Prostate gland (tissue), 2 donors: ENCODE measurements at regions not wholly inside any gene's neighbourhood (a gene's known extent, or its start where the extent isn't known, plus 50 kb on each side); places are given as distances from the start of the nearest gene placed in this dataset.

ENCODE experiments used
- DNase-seq: peaks from one replicate; pipeline ENCODE4 v3.0.0-alpha.2; 2019; ENCODE audit warnings: low spot score
- H3K27ac ChIP-seq, 2 donors: fragments of 200-600 bp; sonication (generic); 2 replicates each; pipeline ENCODE4 v1.5.1; 2017 to 2019
- H3K27me3 ChIP-seq: fragments of 200-600 bp; sonication (generic); replicated peaks from 2 replicates; pipeline ENCODE4 v1.5.1; 2019; ENCODE audit not compliant: insufficient read depth
- H3K36me3 ChIP-seq, 2 donors: fragments of 200-600 bp; sonication (generic); 1 replicate in 1 of 2; 2 replicates in 1 of 2; pipeline versions ENCODE4 v1.5.1 to v1.8.1; 2017 to 2019
- H3K4me1 ChIP-seq: fragments of 200-600 bp; sonication (generic); replicated peaks from 2 replicates; pipeline ENCODE4 v1.5.1; 2019
- H3K4me3 ChIP-seq, 2 donors: fragments of 200-600 bp; sonication (generic); 2 replicates each; pipeline ENCODE4 v1.5.1; 2017 to 2019
- H3K9me3 ChIP-seq: fragments of 200-600 bp; sonication (generic); 2 replicates; pipeline ENCODE4 v1.5.1; 2017
- POLR2A ChIP-seq: fragments of 450-650 bp; IDR thresholded peaks from one replicate; pipeline ENCODE4 v1.6.1; 2016; ENCODE audit warnings: antibody characterized with exemption, mild to moderate bottlenecking
- POLR2AphosphoS5 ChIP-seq: sonication (generic); formaldehyde crosslinking; IDR thresholded peaks from one replicate; pipeline ENCODE4 v1.6.1; 2017; ENCODE audit warnings: antibody characterized with exemption
- WGBS: methylation state at CpG from one replicate; pipeline ENCODE4 v1.1.5; 2018; 5-methylcytosine and 5-hydroxymethylcytosine counted together
- intact Hi-C: fragments of 100-400 bp; cut with DNase I; formaldehyde crosslinking; loops from one replicate; pipeline ENCODE4 v1.14.2; 2022
- TF ChIP-seq, protein P1 (sequence below), 4 experiments: fragments of 200-600 bp in 2 of 4; fragments of 450-650 bp in 2 of 4; sonication (generic) in 2 of 4; IDR thresholded peaks; 1 replicate in 3 of 4; 2 replicates in 1 of 4; pipeline ENCODE4 v1.5.1; 2016 to 2019; ENCODE audit warnings: antibody characterized with exemption in 4 of 4, mild to moderate bottlenecking in 2 of 4, moderate library complexity in 2 of 4

DNA sequence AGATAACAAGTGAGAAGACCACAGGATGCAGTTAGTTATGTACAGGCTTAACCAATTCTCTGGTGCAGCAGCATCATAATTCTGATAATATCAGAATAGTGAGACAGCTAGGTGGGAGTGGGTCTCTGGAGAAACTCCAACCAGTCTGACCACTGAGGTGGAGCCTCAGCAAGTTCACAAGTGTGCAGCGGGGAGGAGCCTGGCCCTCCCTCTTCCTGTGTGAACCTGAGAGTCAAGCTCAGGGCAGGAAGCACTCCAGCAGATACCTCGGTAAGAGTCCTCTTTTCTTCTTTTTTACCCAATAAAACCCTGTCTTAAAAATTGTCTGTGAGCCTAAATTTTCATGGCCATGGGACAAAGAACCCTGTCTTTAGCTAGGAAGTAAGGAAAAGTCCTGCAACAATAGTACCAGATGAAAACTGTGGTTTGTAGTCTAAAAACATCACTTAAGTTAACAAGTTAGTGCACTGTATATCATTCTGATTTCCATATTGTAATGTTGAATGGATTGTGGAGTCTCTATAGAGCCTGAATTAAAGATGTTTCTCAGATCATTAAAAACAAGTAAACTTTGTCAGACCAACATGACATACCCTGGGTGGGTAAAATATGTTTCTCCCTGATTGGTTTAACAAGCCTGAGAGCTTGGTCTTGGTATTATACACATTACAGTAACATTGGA, 370.8 kb downstream of the TMEM182 start:
- no peaks in the 10 kb centered on the region for H3K27me3 ChIP-seq
- no peaks in the 10 kb centered on the region for H3K4me1 ChIP-seq
- H3K9me3 ChIP-seq: no peaks in the 10 kb centered on the region
- intact Hi-C loops: no loop called here
- H3K27ac ChIP-seq: no peak overlapping the region
- no peak overlapping the region for H3K4me3 ChIP-seq
- no peaks in the 10 kb centered on the region for H3K36me3 ChIP-seq
- TF ChIP-seq, protein P1, sequence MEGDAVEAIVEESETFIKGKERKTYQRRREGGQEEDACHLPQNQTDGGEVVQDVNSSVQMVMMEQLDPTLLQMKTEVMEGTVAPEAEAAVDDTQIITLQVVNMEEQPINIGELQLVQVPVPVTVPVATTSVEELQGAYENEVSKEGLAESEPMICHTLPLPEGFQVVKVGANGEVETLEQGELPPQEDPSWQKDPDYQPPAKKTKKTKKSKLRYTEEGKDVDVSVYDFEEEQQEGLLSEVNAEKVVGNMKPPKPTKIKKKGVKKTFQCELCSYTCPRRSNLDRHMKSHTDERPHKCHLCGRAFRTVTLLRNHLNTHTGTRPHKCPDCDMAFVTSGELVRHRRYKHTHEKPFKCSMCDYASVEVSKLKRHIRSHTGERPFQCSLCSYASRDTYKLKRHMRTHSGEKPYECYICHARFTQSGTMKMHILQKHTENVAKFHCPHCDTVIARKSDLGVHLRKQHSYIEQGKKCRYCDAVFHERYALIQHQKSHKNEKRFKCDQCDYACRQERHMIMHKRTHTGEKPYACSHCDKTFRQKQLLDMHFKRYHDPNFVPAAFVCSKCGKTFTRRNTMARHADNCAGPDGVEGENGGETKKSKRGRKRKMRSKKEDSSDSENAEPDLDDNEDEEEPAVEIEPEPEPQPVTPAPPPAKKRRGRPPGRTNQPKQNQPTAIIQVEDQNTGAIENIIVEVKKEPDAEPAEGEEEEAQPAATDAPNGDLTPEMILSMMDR (IDR thresholded peaks at IDR 0.05): no peak
- TF ChIP-seq POLR2AphosphoS5 (no peak), POLR2A (no peak)
- 31% methylated on average over 2 of the region's 2 CpGs for WGBS
- no peak for DNase-seq

DNA sequence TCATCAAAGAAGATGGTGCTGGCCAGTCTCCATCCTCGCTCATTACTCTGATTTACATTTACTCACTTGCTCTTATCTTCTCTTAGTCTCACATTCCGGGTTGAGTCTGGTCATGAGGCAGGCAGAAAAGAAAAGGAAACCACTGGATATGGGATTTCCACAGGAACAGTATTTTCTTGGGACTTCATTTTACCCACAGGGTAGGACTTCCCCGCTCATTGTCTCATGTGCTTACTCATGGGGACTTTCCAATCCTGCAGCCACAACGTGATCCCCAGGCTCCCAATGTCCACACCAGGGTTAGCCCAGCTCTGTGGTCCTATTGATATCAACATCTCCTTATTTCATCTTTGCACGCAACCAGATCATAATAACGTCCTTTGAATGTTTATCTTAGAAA, 373.8 kb downstream of the TMEM182 start:
- no peaks in the 10 kb centered on the region for H3K9me3 ChIP-seq
- no peak overlapping the region for H3K4me3 ChIP-seq
- H3K36me3 ChIP-seq: no peaks in the 10 kb centered on the region
- H3K27me3 ChIP-seq: no peaks in the 10 kb centered on the region
- TF ChIP-seq, protein P1 (IDR thresholded peaks at IDR 0.05): no peak
- TF ChIP-seq POLR2A (no peak), POLR2AphosphoS5 (no peak)
- intact Hi-C loops: no loop called here
- H3K27ac ChIP-seq: no peak overlapping the region
- no peak for DNase-seq
- no peaks in the 10 kb centered on the region for H3K4me1 ChIP-seq
- 82% methylated on average over 6 of the region's 6 CpGs for WGBS

GRCh38 chr2:103138123-103138901, 376.5 kb downstream of the TMEM182 start:
- intact Hi-C loops: no loop called here
- WGBS: 89% methylated on average over 5 of the region's 5 CpGs
- no peak overlapping the region for H3K4me3 ChIP-seq
- no peaks in the 10 kb centered on the region for H3K4me1 ChIP-seq
- TF ChIP-seq POLR2A (no peak), POLR2AphosphoS5 (no peak)
- TF ChIP-seq, protein P1 (IDR thresholded peaks at IDR 0.05): no peak
- no peak for DNase-seq
- no peaks in the 10 kb centered on the region for H3K36me3 ChIP-seq
- H3K9me3 ChIP-seq: no peaks in the 10 kb centered on the region
- H3K27me3 ChIP-seq: no peaks in the 10 kb centered on the region
- H3K27ac ChIP-seq: no peak overlapping the region

GRCh38 chr2:103139628-103140268, 377.9 kb downstream of the TMEM182 start:
- H3K27me3 ChIP-seq: no peaks in the 10 kb centered on the region
- H3K4me3 ChIP-seq: no peak overlapping the region
- H3K9me3 ChIP-seq: no peaks in the 10 kb centered on the region
- no peak for DNase-seq
- TF ChIP-seq, protein P1 (IDR thresholded peaks at IDR 0.05): no peak
- TF ChIP-seq POLR2AphosphoS5 (no peak), POLR2A (no peak)
- intact Hi-C loops: no loop called here
- WGBS: 51% methylated on average over 7 of the region's 7 CpGs
- no peaks in the 10 kb centered on the region for H3K4me1 ChIP-seq
- H3K36me3 ChIP-seq: no peaks in the 10 kb centered on the region
- no peak overlapping the region for H3K27ac ChIP-seq
